ENCODE measurements at regions not wholly inside any gene's neighbourhood (a gene's known extent, or its start where the extent isn't known, plus 50 kb on each side); places are given as distances from the start of the nearest gene placed in this dataset.

GRCh38 chr6:112806163-112806865 is 459.2 kb downstream of the RFPL4B start:
- DNase-seq: peak; percentile 47

- no peak for DNase-seq
Observed at GRCh38 chr6:112821476-112821875, 474.3 kb downstream of the RFPL4B start.

DNA sequence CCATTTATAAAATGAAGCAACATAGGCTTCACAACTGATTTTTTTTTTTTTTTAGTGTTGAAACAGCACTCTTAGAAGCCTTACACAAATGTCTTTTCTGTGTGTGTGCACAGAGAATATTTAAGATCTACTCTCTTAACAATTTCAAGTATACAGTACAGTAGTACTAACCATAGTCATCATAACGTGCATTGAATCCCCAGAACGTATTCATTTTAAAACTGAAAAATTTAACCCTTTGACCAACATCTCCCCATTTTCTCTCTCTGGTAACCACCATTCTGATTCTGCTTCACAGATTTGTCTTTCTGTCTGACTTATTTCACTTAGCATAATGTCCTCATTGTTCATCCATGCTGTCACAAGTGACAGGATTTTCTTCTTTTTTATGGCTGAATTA is 475.6 kb downstream of the RFPL4B start:
- DNase-seq: no peak

DNA sequence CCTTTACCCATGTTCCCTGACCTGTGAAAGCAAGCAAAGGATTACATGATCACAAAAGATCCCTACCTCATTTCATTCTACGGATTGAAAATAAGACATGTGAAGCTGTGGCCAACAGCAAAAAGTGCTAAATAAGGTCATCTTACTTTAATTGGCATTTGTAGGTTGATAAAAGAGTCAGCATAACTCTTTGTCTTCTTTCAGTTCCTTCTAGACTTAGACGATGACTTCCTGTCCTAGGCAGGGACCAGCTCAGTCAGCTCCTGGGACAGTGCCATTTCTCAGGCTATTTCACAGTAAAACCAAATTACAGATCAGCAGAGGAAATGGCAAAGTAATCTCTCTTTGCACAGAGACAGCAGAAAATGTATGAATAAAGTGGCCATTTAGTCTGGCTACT is 480.7 kb downstream of the RFPL4B start:
- DNase-seq: no peak

DNA sequence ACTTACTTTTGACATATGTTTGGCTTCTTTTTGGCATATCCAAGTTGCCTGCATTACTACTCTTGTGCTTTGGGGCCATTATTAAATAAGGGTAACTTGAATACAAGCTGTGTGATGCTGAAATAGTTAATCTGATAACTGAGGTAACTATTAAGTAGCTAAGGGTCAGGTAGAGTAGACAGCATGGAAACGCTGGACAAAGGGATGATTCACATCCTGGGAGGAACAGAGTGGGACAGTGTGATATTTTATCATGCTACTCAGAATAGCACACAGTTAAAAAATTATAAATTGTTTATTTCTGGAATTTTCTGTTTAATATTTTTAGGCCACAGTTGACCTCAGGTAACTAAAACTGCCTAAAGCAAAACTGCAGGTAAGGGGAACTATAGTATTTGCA is 483.9 kb downstream of the RFPL4B start:
- no peak for DNase-seq

GRCh38 chr6:112833581-112834131 is 486.5 kb downstream of the RFPL4B start:
- DNase-seq: no peak

DNA sequence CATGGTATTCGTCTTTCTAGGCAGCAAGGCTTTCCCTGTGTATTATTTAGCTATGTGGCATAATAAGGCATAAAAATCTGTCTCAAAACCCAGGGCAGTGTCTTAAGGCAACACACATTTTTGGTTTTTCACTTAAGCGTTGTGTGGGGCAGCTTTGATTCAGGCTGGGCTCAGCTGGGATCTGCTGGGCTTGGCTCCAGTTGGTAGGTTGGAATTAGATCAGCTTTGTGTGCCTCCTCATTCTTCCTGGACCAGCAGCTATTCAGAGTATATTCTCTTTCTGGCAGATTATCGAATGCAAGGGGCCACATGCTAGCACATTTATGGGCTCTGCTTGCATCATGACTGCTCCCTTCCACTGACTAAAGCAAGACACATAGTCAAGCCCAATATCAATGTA is 487.9 kb downstream of the RFPL4B start:
- no peak for DNase-seq

DNA sequence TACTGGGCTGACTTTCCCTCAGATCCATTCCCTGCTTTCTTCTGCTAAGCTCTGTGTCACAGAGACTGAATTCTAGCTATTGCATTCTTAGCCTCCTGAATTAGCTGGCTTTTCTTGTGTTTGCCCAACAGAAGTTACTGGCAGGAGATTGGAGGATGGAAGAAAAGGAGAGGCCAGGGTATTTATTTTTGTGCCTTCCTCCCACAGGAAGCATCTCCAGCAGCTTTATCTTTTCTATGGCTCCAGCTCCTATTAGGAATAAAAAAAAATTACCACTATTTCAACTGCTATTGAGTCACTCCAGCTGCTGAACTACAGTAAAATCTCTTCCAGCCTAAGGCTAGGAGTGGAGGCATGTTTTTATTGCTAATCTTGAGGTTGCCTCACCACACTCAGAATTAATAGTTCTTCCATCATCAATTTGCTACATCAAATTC is 492.4 kb downstream of the RFPL4B start:
- peak; percentile 65 for DNase-seq

DNA sequence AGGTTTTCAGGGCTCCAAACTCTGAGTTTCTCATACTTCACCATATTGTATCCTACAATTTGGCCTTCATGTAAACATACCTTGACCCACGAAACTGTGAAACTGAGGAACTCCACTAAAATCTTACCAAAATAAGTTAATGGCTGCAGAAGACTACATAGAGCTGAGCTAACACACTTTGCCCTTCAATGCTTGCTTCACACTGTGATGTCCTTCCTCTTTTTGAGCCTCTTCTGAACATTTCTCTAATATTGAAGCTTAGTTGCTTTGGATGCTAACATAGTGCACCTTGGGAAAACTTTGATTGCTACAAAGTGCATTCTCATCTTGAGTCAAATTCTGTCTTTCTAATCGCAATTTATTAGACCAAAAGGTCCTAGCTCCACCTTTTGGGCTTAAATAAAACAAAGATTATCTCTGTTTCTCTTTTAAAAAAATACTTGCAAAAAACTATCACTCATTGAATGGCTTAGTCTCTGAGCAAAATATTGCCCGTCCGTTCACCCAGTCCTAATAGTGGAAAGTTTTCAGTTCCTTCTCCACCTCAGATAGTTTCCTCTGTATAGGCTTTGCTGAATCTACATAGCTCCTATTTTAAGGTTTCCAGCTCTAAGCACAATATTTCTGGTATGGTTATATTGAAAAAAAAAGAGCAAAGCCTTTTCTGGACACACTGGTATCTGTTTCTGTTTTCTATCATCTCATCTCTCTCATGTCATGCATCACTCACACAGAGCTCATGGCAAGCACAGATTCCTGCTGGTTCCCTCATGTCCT is 494.6 kb downstream of the RFPL4B start:
- no peak for DNase-seq

DNA sequence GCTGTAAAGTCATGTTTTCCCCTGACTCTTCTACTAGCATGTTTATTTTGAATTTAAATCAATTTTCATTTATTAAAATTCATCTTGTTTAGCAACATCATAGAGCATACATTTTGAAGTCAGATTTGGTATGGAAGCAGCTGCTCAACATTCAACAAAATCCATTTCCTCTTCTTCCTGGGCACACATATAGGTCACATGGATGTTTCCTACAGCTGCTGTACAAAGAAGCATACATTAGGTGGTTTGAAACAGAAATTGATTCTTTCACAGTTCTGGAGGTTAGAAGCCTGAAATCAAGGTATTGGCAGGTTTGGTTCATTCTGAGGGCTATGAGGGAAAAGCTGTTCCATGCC is 495.2 kb downstream of the RFPL4B start:
- DNase-seq: no peak

DNA sequence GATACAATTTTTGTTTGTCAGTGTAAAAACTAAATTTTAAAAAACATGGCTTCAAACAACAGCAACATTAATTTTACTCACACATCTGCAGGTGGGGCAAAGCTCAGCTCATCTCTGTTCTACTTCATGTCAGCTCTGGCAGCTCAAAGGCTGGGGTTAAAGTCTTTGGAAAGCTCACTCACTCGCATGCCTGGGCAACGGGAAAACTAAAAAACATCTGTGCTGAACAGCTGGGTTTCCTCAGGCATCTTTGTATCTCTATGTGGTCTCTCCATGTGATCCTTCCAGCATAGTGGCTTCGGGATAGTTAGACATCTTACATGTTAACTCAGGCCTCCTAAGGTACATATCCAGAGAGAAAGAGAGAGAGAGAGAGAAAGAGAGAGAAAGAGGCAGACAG is 499.6 kb downstream of the RFPL4B start:
- peak; percentile 9 for DNase-seq

DNA sequence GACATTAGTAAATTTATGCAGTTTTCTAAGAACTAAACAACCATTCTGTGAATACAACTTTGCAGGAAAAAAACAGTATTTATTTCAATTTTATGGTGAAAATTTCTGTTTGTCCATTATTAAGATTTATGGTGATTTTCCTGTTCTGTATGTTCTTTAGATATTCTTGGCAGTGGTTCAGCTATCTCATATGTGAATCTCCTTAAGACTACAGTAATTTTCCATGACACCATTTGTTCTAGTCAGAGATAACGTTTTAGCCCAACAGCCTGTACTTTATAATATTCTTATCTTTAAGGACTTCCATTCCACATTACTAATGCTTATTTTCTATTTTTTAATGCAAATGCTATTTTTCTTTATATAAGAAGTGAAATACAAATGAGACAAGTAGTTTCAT is 504.0 kb downstream of the RFPL4B start:
- no peak for DNase-seq

GRCh38 chr6:112853162-112853561 is 506.0 kb downstream of the RFPL4B start:
- no peak for DNase-seq

DNA sequence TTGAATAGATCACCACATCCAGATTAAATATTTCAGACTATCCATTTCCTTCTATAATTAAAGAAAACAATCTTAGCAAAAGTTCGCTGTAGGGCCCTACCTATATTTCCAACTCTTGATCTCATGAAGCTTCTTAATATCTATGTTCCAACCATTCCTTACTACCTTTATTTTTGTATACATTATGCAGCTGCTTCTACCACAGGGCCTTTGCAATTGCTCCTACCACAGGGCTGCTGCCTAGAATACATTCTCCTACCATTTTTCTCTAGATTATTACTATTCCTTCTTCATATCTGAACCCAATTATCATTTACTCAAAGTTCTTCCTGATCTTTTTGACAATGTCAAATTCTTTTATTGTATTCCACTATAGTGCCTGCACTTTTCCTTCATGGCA is 516.6 kb downstream of the RFPL4B start:
- no peak for DNase-seq

- no peak for DNase-seq
Observed at GRCh38 chr6:112865131-112865530, 518.0 kb downstream of the RFPL4B start.

- DNase-seq: no peak
Observed at GRCh38 chr6:112874881-112875280, 527.8 kb downstream of the RFPL4B start.

- peak; percentile 96 for DNase-seq
Observed at GRCh38 chr6:112877134-112878100, 530.3 kb downstream of the RFPL4B start.

GRCh38 chr6:112879920-112880413 is 532.8 kb downstream of the RFPL4B start:
- peak; percentile 53 for DNase-seq

DNA sequence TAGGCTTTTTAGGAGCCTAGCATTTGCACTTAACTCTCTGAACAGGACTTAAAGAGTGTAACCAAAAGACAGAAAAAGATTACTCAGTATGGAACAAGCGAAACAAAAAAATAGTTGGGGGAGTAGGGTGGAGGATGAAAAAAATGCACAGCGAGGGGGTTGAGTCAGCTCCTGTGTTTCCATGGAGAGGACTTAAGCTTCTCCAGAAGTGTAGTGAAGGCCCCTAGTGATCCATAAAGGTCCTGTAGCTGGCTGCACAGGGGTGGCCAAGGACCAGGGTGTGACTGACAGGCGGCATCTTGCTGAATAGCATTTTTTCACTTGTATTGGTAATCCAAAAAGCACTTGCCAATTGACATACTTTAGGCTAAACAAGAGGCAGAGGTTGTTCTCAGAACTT is 533.9 kb downstream of the RFPL4B start:
- peak; percentile 79 for DNase-seq

- peak; percentile 69 for DNase-seq
Observed at GRCh38 chr6:112881828-112882780, 535.0 kb downstream of the RFPL4B start.

GRCh38 chr6:112883095-112883494 is 536.0 kb downstream of the RFPL4B start:
- peak; percentile 35 for DNase-seq

Data from fibroblast of skin of abdomen (primary cell).